Pancreas (tissue), 10 donors: ENCODE measurements at regions not wholly inside any gene's neighbourhood (a gene's known extent, or its start where the extent isn't known, plus 50 kb on each side); places are given as distances from the start of the nearest gene placed in this dataset.
A peak's percentile ranks its signal among the peaks of the same experiment; 100 is the strongest.

Source experiments
- ATAC-seq, 4 donors: fragments of 200-7000 bp; cut with Tn5 transposase; one replicate each; pipeline versions ENCODE4 v1.8.0 to v1.9.1; 2020; ENCODE audit warnings: mild to moderate bottlenecking in 4 of 4, moderate library complexity in 4 of 4
- DNase-seq, 6 donors: peaks; one replicate each; pipeline ENCODE4 v3.0.0-alpha.2; 2020
- FAIRE-seq: peaks from 2 replicates; lab custom pipeline; 2012; peaks lifted over from hg19 to GRCh38; lab: Jason Lieb, UNC
- H3K27ac ChIP-seq, 4 donors: fragments of 200-600 bp; sonication (generic); 1 replicate in 3 of 4; 2 replicates in 1 of 4; pipeline versions ENCODE4 v1.5.0 to v1.8.0; 2020
- H3K27me3 ChIP-seq, 4 donors: fragments of 200-600 bp; one replicate each; pipeline ENCODE4 v1.8.0; 2021
- H3K36me3 ChIP-seq, 3 donors: fragments of 200-600 bp; sonication (generic) in 1 of 3; one replicate each; pipeline versions ENCODE4 v1.5.0 to v1.8.0; 2020 to 2021
- H3K4me1 ChIP-seq, 3 donors: fragments of 200-600 bp; one replicate each; pipeline ENCODE4 v1.8.0; 2021
- H3K4me3 ChIP-seq, 4 donors: fragments of 200-600 bp; sonication (generic) in 2 of 4; one replicate each; pipeline versions ENCODE4 v1.5.0 to v1.8.0; 2020 to 2021
- H3K9me3 ChIP-seq, 4 donors: fragments of 200-600 bp; one replicate each; pipeline ENCODE4 v1.8.0; 2021
- WGBS, 2 donors: extraction: QIAGEN DNeasy Blood & Tissue Kit; methylation state at CpG; one replicate each; pipeline ENCODE4 v1.1.7; 2013; 5-methylcytosine and 5-hydroxymethylcytosine counted together
- intact Hi-C, 3 donors: fragments of 100-400 bp; cut with DNase I; formaldehyde crosslinking; loops; one replicate each; pipeline versions ENCODE4 v1.11.1 to v1.14.2; 2022
- TF ChIP-seq, protein P1 (sequence below), 4 donors: fragments of 200-600 bp; sonication (generic) in 3 of 4; IDR thresholded peaks; one replicate each; pipeline versions ENCODE4 v1.5.0 to v1.8.0; 2021; ENCODE audit warnings: antibody characterized with exemption in 4 of 4
- donor health status: healthy with polysubstance abuse.
- donor health status: DM: no; HTN: no; CAD: no; lungs with moderate emphysema.
- donor health status: DM: no; HTN: no; CAD: no.
- donor health status: control.
- donor health status: control.
- donor health status: Bipolar disorder and iron deficiency.
- donor health status: DM: yes; HTN: yes; CAD: no.
- donor health status: DM: no; HTN: no; CAD: no.
- donor health status: DM: no; HTN: no; CAD: no.
- donor health status: DM: yes; HTN: yes; CAD: no.

DNA sequence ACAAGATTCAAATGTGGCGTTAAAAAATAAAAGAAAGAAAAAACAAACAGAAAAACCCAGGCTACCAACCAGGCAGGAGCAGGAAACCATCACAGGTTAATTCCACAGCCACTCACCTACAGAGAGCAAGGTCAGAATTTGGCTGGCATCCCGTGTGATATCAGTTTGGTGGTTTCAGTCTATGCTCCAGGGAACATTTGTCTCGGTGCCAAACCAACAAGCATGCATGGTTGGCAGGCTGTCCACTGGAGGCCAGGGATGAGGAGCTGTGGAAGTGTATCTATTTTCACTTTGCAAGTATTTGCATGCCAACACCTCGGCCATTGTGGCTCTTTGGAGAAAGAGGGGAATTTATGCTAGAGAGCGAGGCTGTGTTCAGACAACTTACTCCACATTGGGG, 53.1 kb upstream of the PROX1 start:
- WGBS, 2 donors = 16 to 18% methylated on average over 5 of the region's 5 CpGs
- Histone ChIP-seq H3K9me3 (no peaks in the 10 kb centered on the region), H3K27ac (peak overlapping the region in 3 of 4 donors; percentile 38 to 74 (median 58)), H3K27me3 (no peaks in the 10 kb centered on the region), H3K36me3 (no peaks in the 10 kb centered on the region), H3K4me1 (peaks cover 6 to 12% (median 8%) of the 10 kb centered on the region in 3 donors), H3K4me3 (no peak overlapping the region)
- FAIRE-seq = no peak
- DNase-seq = peak; percentile 61 to 93 (median 84)
- peak; percentile 96 to 99 (median 98) for ATAC-seq
- intact Hi-C loops = no loop called here
- TF ChIP-seq, protein P1, sequence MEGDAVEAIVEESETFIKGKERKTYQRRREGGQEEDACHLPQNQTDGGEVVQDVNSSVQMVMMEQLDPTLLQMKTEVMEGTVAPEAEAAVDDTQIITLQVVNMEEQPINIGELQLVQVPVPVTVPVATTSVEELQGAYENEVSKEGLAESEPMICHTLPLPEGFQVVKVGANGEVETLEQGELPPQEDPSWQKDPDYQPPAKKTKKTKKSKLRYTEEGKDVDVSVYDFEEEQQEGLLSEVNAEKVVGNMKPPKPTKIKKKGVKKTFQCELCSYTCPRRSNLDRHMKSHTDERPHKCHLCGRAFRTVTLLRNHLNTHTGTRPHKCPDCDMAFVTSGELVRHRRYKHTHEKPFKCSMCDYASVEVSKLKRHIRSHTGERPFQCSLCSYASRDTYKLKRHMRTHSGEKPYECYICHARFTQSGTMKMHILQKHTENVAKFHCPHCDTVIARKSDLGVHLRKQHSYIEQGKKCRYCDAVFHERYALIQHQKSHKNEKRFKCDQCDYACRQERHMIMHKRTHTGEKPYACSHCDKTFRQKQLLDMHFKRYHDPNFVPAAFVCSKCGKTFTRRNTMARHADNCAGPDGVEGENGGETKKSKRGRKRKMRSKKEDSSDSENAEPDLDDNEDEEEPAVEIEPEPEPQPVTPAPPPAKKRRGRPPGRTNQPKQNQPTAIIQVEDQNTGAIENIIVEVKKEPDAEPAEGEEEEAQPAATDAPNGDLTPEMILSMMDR (IDR thresholded peaks at IDR 0.05) = no peak

GRCh38 chr1:213936571-213936970, 51.2 kb upstream of the PROX1 start:
- Histone ChIP-seq H3K36me3 (no peaks in the 10 kb centered on the region), H3K9me3 (no peaks in the 10 kb centered on the region), H3K4me1 (peaks cover 6 to 12% (median 8%) of the 10 kb centered on the region in 3 donors), H3K27me3 (no peaks in the 10 kb centered on the region), H3K4me3 (no peak overlapping the region), H3K27ac (no peak overlapping the region)
- no peak for FAIRE-seq
- intact Hi-C loops = no loop called here
- WGBS, 2 donors = 86 to 95% methylated on average over 3 of the region's 3 CpGs
- ATAC-seq = no peak
- no peak for DNase-seq
- TF ChIP-seq, protein P1 (IDR thresholded peaks at IDR 0.05) = no peak
